ENCODE measurements at regions not wholly inside any gene's neighbourhood (a gene's known extent, or its start where the extent isn't known, plus 50 kb on each side); places are given as distances from the start of the nearest gene placed in this dataset.
"Not testable (repeated sequence)": the region's sequence is repeated elsewhere in the genome, so short reads cannot be mapped to it uniquely, and the experiment has no call there.

DNA sequence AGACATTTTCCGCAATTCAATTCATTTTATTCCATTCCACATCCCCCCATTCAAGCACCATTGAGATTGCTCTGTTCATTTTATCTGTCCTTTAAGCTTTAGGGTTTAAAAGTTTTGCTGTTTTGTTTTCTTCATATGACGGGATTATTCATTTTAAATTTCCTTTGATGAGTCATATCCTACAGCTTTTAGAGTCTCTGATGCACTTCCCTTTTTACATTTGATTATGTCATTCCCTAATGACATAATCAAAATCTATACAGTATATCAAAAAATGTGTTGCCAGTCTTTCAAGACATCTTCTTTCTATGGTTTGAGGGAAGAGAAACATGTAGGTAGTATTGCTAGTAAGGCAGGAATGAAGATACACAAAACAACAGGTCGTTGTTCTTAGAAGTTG lies 456.3 kb downstream of the PDGFC start:
- TF ChIP-seq POLR2A (IDR thresholded peaks at IDR 0.05) = no peak
- TF ChIP-seq, protein P1, sequence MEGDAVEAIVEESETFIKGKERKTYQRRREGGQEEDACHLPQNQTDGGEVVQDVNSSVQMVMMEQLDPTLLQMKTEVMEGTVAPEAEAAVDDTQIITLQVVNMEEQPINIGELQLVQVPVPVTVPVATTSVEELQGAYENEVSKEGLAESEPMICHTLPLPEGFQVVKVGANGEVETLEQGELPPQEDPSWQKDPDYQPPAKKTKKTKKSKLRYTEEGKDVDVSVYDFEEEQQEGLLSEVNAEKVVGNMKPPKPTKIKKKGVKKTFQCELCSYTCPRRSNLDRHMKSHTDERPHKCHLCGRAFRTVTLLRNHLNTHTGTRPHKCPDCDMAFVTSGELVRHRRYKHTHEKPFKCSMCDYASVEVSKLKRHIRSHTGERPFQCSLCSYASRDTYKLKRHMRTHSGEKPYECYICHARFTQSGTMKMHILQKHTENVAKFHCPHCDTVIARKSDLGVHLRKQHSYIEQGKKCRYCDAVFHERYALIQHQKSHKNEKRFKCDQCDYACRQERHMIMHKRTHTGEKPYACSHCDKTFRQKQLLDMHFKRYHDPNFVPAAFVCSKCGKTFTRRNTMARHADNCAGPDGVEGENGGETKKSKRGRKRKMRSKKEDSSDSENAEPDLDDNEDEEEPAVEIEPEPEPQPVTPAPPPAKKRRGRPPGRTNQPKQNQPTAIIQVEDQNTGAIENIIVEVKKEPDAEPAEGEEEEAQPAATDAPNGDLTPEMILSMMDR (IDR thresholded peaks at IDR 0.05 in 4 of 5, conservative IDR thresholded peaks at IDR 0.05 in 1 of 5) = no peak
- H3K4me1 ChIP-seq = no peaks in the 10 kb centered on the region
- intact Hi-C loops (cut with DNase I; ENCODE audit: low total_unique reads) = no loop called here
- in situ Hi-C loops (cut with MboI; ENCODE audit: low sequenced_read_pairs in 4 of 4) = no loop called here
- H3K36me3 ChIP-seq = no peaks in the 10 kb centered on the region
- ATAC-seq = no peak
- no peaks in the 10 kb centered on the region for H3K9me3 ChIP-seq
- DNase-seq = no peak
- H3K4me3 ChIP-seq = no peak overlapping the region
- H3K27me3 ChIP-seq = no peaks in the 10 kb centered on the region
- H3K27ac ChIP-seq = no peak overlapping the region

DNA sequence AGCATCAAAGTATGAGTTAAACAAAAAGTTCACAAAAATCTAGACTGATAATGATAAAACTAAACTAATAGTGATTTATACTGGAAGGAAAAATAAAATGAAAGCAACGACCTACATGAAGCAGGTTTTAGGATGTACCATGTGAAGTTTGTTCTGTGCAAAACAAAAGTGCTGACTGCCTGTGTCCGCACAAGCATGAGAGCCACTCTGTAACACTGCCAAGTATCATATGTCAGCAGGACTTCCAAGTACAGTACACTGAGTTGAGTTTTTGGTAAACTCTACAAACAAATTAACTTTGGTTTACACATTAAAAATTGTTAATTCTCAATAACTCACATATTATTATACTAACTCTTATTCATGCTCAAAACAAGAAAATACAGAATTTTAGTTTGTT lies 459.0 kb downstream of the PDGFC start:
- DNase-seq (no peak), ATAC-seq (peak in 1 of 2 donors; percentile 69)
- no peaks in the 10 kb centered on the region for H3K9me3 ChIP-seq
- TF ChIP-seq, protein P1 (IDR thresholded peaks at IDR 0.05 in 4 of 5, conservative IDR thresholded peaks at IDR 0.05 in 1 of 5) = no peak
- TF ChIP-seq POLR2A (IDR thresholded peaks at IDR 0.05) = no peak
- H3K36me3 ChIP-seq = no peaks in the 10 kb centered on the region
- H3K4me3 ChIP-seq = no peak overlapping the region
- no peaks in the 10 kb centered on the region for H3K4me1 ChIP-seq
- H3K27me3 ChIP-seq = no peaks in the 10 kb centered on the region
- no peak overlapping the region for H3K27ac ChIP-seq
- intact Hi-C loops (cut with DNase I; ENCODE audit: low total_unique reads) (no loop called here), in situ Hi-C loops (cut with MboI; ENCODE audit: low sequenced_read_pairs in 4 of 4) (no loop called here)

DNA sequence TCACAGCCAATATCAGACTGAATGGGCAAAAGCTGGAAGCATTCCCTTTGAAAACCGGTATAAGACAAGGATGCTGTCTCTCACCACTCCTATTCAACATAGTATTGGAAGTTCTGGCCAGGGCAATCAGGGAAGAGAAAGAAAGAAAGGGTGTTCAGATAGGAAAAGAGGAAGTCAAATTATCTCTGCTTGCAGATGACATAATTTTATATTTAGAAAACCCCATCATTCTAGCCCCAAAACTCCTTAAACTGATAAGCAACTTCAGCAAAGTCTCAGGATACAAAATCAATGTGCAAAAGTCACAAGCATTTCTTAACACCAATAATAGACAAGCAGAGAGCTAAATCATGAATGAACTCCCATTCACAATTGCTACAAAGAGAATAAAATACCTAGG lies 461.7 kb downstream of the PDGFC start:
- H3K4me3 ChIP-seq; H3K27me3 ChIP-seq; H3K4me1 ChIP-seq; in situ Hi-C loops (cut with MboI; ENCODE audit: low sequenced_read_pairs in 4 of 4); H3K36me3 ChIP-seq; DNase-seq; ATAC-seq; intact Hi-C loops (cut with DNase I; ENCODE audit: low total_unique reads); H3K27ac ChIP-seq; H3K9me3 ChIP-seq: not testable (repeated sequence)

DNA sequence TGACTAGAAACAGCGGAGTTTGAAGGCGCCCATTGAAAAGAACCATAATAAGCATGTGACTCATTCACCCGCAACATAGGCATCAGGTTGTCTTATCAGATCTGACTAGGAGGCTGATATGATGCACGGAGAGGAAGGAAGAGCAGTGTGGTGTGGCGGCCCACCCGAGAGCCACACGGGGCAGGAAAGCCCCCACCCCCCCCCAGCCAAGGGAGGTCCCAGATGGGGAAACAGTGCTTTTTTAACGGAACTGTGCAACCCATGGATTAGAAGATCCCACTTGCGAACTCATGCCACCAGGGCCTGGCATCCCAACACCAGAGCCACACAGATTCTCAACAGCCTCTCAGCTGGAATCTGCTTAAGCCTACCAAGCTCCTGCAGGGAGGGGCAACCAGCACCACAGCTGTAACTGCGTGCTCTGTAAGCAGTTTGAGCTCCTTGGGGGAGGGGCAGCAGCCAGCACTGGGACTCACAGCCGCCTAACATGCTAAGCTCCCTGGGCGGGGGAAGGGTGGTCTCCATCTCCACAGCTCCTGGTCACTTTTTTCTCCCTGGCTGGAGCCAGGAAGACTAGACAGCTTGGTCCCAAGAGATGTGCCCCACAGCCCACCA lies 466.2 kb downstream of the PDGFC start:
- TF ChIP-seq, protein P1 (IDR thresholded peaks at IDR 0.05 in 4 of 5, conservative IDR thresholded peaks at IDR 0.05 in 1 of 5) = no peak
- no peak for TF ChIP-seq POLR2A (IDR thresholded peaks at IDR 0.05)
- no peak overlapping the region for H3K4me3 ChIP-seq

DNA sequence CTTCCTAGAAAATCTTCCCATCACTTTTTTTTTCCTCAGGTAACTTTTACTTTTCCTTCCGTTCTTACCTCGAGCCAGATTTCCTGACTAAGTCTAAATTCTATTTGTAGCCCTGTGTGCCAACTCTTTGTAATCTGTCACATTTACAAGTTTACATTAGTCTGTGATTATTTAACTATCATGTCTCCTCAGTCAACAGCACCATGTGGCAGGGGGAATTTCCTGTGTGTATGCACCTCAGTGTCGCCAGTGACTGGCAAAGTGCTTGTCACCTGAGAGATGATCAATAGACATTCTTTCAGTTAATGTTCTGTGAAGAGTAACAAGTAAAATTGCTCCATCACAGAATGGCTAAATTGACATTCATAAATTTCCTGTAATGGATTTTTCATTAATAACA lies 468.5 kb downstream of the PDGFC start:
- in situ Hi-C loops (cut with MboI; ENCODE audit: low sequenced_read_pairs in 4 of 4) = no loop called here
- ATAC-seq (no peak), DNase-seq (no peak)
- Histone ChIP-seq H3K27me3 (no peaks in the 10 kb centered on the region), H3K36me3 (no peaks in the 10 kb centered on the region), H3K9me3 (no peaks in the 10 kb centered on the region), H3K4me1 (no peaks in the 10 kb centered on the region), H3K27ac (no peak overlapping the region), H3K4me3 (no peak overlapping the region)
- TF ChIP-seq, protein P1 (IDR thresholded peaks at IDR 0.05 in 4 of 5, conservative IDR thresholded peaks at IDR 0.05 in 1 of 5) = no peak
- no peak for TF ChIP-seq POLR2A (IDR thresholded peaks at IDR 0.05)
- intact Hi-C loops (cut with DNase I; ENCODE audit: low total_unique reads) = no loop called here

More for the DNA sequence above, 466.2 kb downstream of the PDGFC start:
- no peaks in the 10 kb centered on the region for H3K4me1 ChIP-seq
- no peak for DNase-seq
- intact Hi-C loops (cut with DNase I; ENCODE audit: low total_unique reads) = no loop called here
- no peaks in the 10 kb centered on the region for H3K9me3 ChIP-seq
- no peaks in the 10 kb centered on the region for H3K36me3 ChIP-seq
- no peak for ATAC-seq
- in situ Hi-C loops (cut with MboI; ENCODE audit: low sequenced_read_pairs in 4 of 4) = no loop called here
- H3K27me3 ChIP-seq = no peaks in the 10 kb centered on the region
- H3K27ac ChIP-seq = no peak overlapping the region

Measured in gastrocnemius medialis (tissue), 4 donors.